ENCODE measurements at regions not wholly inside any gene's neighbourhood (a gene's known extent, or its start where the extent isn't known, plus 50 kb on each side); places are given as distances from the start of the nearest gene placed in this dataset.

GRCh38 chr18:24910221-24910620 lies 441.7 kb downstream of the ZNF521 start:
- no peak for DNase-seq (ENCODE audit: low spot score)
- intact Hi-C loops (cut with DNase I): no loop called here

DNA sequence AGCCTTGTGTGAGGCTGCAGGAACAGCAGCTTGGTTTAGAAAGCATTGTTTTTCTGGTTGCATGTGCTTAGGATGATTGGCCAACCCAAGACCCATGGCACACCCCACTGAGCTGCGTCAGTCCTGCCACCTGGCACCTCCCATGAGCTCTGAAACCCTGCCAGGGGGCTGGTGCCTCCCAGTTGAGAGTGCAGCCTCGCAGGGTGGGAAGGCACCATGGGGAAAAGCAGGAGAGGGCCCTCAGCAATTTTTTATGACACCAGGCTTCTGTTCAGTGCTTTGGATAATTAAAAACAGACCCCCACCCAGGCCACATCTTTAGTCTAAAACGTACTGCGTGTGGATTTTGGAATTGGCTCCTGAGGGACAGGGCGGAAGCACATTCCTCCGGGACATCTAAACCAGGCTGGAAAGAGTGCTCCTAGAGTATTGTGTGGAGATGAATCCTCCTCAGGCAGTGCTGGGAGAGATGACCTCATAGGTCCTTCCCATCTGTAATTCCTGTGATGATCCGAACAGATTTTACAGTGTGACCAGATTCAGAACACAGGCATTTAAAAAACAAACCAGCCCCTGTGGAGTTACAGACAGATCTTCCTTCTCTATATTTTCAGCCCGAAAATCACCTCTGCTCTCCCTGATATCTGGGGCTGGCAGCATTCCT lies 438.3 kb downstream of the ZNF521 start:
- no peak for DNase-seq (ENCODE audit: low spot score)
- intact Hi-C loops (cut with DNase I): no loop called here

DNA sequence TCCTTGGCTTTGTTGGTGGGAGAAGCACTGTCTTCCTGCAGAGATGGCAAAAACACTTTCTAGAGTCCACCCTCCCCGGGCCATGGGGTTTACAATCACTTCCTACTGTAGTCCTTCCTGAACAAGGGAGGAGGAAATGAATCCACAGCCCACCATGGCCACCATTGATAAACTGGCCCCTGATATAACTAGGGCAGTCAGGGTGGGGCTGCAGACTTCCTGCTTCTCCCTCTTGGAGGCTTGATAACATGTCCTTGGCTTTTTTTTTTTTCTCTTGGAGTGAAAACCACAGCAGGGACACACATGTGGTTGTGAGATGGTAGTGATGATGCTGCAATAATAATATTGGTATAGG lies 437.8 kb downstream of the ZNF521 start:
- intact Hi-C loops (cut with DNase I): no loop called here
- no peak for DNase-seq (ENCODE audit: low spot score)

GRCh38 chr18:24914685-24915084 lies 437.3 kb downstream of the ZNF521 start:
- no peak for DNase-seq (ENCODE audit: low spot score)
- intact Hi-C loops (cut with DNase I): no loop called here

DNA sequence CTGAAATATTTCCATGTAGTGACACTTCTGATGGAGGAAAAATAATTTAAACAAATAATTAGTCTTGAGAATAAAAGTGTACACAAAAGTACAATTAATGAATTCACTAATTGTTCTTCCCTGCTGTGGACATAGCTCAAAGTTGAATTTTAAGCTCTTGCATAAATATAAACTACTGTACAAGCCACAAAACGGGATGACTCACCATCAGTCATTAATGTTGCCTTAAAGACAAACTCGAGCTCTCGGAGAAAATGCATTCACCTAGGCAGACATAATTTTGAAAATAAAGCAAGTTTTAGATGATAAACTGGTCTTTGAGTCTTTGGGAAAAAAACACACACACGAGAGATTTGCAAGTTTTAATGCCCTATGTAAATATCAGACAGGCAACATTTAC lies 436.4 kb downstream of the ZNF521 start:
- no peak for DNase-seq (ENCODE audit: low spot score)
- intact Hi-C loops (cut with DNase I): no loop called here

- DNase-seq (ENCODE audit: low spot score): no peak
- intact Hi-C loops (cut with DNase I): no loop called here
Observed at GRCh38 chr18:24917767-24918166, 434.2 kb downstream of the ZNF521 start.

DNA sequence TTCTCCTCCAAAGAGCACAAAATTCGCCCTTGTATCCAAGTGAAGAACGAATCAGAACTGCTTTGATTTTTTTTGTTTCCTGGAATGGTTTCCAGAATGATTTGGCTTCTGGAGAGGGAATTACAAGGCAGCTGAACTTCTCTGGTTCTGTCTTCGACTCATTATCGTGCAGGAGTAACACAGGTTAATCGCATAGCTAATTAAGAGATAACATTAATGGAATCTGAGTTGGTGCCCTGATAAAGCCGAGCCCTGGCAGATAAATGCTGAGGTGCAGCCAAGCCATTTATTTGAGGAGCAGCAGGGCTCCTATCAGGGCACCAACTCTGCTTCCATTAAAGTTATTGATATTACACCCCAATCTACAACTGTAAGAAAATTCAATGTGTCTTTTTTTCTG lies 433.7 kb downstream of the ZNF521 start:
- no peak for DNase-seq (ENCODE audit: low spot score)
- intact Hi-C loops (cut with DNase I): no loop called here

GRCh38 chr18:24919181-24919797 lies 432.7 kb downstream of the ZNF521 start:
- no peak for DNase-seq (ENCODE audit: low spot score)

GRCh38 chr18:24922491-24922890 lies 429.5 kb downstream of the ZNF521 start:
- no peak for DNase-seq (ENCODE audit: low spot score)
- intact Hi-C loops (cut with DNase I): no loop called here

More at GRCh38 chr18:24919181-24919797, 432.7 kb downstream of the ZNF521 start:
- intact Hi-C loops (cut with DNase I): no loop called here

DNA sequence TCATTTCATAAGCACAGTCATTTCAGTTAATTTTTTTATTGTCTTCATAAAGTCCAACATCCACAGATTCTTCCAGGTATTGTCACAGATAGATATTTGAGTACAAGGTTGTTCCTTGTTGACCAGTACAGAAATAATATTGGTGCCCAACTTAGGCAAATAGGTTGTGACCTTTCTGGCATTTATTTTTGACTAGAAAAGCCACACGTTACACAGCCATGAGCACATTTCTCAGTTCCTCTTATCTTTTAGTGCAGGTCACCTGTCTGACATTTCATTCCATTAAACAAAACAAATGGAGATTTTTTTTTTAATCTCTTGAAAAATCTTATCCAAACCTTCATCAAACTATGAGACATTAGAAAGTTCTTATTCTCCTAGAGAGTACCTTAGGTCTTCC lies 428.8 kb downstream of the ZNF521 start:
- DNase-seq (ENCODE audit: low spot score): no peak
- intact Hi-C loops (cut with DNase I): no loop called here

DNA sequence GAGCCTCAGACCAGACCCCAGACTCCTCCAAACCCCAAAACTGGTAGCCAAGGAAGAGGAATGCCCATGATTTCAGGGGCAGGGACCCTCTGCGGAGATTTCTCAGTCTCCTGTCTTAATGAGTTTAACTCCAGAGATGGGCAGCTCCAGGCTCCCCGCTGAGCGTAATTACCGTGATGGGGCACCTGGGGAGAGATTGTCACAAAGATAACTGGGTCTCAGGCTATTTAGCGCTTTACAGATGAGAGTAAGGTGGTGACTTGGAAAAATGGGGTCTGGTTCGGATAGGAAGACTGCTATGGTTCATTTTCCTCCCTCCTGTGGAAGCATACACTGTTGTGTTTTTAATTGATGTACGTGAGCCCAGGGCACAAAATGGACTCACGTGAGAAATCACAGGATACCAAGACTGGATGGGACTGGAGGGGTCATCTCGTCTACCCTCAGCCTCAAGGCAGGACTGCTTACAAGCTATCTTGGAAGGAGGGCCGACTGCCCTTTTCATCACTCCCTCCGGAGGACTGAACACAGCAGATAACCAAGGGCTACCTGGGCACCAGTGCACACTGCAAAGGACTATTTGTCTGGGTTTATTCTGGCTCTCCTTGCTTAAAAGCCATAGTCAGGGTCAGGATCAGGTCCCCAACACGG lies 427.8 kb downstream of the ZNF521 start:
- DNase-seq (ENCODE audit: low spot score): no peak
- intact Hi-C loops (cut with DNase I): no loop called here

DNA sequence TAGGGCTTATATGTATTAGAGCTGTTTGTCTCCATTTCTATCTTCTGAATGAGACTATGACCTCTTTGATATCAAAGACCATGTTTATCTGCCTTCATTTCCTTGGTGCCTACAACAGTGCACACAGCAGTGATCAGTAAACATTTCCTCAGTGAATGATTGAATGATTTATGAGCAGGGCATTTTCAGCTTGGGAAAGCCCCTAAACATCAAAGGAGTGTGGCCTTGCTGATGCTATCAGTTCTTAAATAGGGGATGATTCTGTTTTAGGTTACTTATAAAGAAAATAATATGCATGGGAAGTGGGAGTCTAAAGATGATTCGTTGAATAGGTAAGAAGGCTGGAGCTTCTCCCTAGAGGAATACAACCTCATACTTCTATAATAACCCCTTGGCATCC lies 425.3 kb downstream of the ZNF521 start:
- no peak for DNase-seq (ENCODE audit: low spot score)
- intact Hi-C loops (cut with DNase I): no loop called here

DNA sequence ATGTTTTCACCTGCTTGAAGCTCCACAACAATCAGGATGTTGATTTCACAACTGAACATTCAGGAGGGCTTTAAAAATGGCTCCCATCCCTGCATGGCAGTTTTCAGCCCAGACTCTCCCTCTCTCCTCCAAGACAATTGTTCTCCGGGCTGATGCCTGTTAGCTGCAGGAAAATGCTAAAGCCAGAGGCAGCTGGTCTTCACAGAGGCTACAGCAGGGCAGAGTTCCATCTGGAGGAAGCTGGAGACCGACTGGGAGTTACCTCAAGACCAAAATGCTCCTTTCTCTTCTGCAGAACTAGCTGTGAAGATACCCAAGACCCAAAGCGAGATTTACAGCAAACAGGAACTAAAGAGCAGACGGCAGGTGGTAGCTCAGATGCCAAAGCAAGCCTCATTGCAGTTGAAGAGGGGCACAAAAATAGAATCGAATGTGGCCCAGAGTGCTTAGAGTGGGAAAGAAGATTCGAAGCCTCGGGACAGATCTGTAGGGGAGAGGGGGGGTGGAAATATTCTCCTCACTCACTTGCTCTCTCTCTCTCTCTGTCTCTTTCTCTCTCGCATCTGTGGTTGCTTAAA lies 423.6 kb downstream of the ZNF521 start:
- DNase-seq (ENCODE audit: low spot score): no peak
- intact Hi-C loops (cut with DNase I): no loop called here

- DNase-seq (ENCODE audit: low spot score): no peak
- intact Hi-C loops (cut with DNase I): no loop called here
Observed at GRCh38 chr18:24930478-24930877, 421.5 kb downstream of the ZNF521 start.

DNA sequence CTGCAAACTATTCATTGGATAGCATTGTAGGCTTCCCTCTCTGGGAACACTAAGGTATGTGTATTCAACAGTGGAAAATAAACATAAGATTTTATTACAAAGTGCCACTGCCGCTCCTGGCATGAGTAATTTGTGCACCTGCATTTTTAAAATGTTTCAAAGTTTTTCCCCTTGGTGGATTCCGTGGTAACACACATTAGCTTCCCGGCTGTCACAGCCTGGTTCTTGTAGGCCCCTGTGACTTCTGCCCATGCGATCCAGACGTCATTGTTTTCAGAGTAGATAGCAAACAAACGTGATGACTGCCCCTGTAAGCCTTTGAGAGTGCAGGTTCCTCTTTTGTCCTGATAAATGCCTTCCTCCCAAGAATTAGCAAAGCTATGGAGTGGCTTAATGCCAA lies 421.0 kb downstream of the ZNF521 start:
- DNase-seq (ENCODE audit: low spot score): no peak
- intact Hi-C loops (cut with DNase I): no loop called here

DNA sequence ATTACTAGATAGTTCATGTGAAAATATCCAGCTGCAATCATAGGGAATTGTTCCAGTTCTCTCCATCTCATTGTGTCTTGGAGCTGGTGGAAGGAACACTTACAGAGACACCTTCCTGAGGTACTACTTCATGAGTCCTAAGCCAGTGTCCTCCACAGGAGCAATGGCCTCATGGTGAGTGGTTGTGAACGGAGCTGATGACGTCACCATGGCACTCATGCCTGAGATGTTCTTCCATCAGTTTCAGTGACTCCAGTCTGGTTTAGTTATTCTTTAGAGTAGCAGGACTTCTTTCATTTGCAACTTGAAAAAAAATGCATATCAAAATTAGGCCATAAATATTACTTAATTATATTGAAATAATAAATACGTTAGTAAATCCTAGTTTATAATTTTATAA lies 418.6 kb downstream of the ZNF521 start:
- intact Hi-C loops (cut with DNase I): no loop called here

DNA sequence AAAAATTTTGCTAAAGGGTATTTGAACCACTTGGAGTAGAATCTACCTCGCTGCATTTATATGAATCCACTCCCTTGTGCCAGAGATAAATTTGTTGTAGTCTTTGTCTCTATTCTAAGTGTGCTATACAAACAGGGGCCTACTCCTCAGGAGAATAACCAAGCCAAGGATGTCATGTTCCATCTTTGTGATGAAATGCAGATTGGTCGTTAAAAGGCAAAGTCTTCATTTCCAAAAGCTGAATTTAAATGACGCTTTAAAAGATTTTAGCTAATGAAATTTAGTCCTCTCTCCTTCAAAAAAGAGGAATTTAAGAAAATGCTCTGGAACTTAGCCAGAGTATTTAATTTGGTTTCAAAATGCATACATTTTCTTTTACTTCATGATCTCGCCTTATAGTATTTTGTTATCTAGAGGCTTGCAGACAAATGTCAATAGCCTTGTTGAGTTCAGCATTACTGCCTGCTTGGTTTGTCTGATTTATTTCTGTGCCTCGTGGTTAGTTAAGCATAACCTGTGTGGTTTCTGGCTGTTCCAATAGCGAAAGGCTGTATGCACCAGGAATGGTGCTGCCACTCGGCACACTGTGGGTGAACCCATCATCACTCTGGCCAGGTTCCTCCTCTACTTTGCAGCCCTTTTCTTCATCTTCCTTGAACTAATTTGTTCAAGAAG lies 417.6 kb downstream of the ZNF521 start:
- intact Hi-C loops (cut with DNase I): no loop called here
- DNase-seq (ENCODE audit: low spot score): no peak

More for the DNA sequence above, 418.6 kb downstream of the ZNF521 start:
- no peak for DNase-seq (ENCODE audit: low spot score)

- intact Hi-C loops (cut with DNase I): no loop called here
- no peak for DNase-seq (ENCODE audit: low spot score)
Observed at GRCh38 chr18:24935008-24935407, 417.0 kb downstream of the ZNF521 start.

GRCh38 chr18:24935896-24936295 lies 416.1 kb downstream of the ZNF521 start:
- no peak for DNase-seq (ENCODE audit: low spot score)
- intact Hi-C loops (cut with DNase I): no loop called here

DNA sequence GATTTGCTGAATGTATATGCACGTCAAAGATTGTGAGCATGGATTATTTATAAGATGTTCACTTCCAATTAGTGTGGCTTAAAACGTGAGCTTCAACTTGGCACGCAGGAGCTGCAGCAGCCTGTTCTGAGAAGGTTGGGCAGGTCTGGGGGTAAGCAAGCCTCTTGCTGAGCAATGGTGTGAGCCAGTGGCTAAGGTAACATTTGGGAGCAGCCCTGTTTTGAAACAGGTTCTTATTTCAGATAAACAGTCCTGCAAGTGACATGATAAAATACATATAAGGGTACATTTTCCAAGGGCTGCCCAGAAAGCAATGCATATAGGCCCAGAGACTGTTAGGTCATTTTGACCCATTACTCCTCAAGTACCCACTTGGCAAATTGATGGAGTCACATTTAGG lies 415.3 kb downstream of the ZNF521 start:
- intact Hi-C loops (cut with DNase I): no loop called here
- DNase-seq (ENCODE audit: low spot score): no peak

All from posterior vena cava (tissue), 2 donors.